IMR-90 (cell line): ENCODE measurements at regions not wholly inside any gene's neighbourhood (a gene's known extent, or its start where the extent isn't known, plus 50 kb on each side); places are given as distances from the start of the nearest gene placed in this dataset.

Experiments
- ATAC-seq: fragments of 200-7000 bp; cut with Tn5 transposase; 2 replicates; pipeline ENCODE4 v1.9.1; 2020; ENCODE audit warnings: low read depth, mild to moderate bottlenecking, moderate library complexity
- BruUV-seq: library from RNA; stranded (reverse); fragments of 400-500 nt; replicated peaks from 2 replicates; lab custom pipeline; 2021; lab: Mats Ljungman, UMichigan
- CTCF ChIA-PET: fragments of 300-600 bp; formaldehyde crosslinking; extraction: SDS; loops from one replicate; lab custom pipeline; 2021; ENCODE audit warnings: antibody characterized with exemption; lab: Yijun Ruan, JAX
- POLR2A ChIA-PET: fragments of 300-600 bp; sonication (Branson Sonifier 250); formaldehyde crosslinking; loops from one replicate; lab custom pipeline; 2022; ENCODE audit warnings: antibody characterized with exemption; ENCODE audit not compliant: unreplicated experiment; lab: Charles Lee
- DNase-seq: peaks from one replicate; pipeline ENCODE4 v3.0.0; 2013
- H2AFZ ChIP-seq: replicated peaks from 2 replicates; pipeline ENCODE3; 2013; ENCODE audit warnings: low read length, mild to moderate bottlenecking; ENCODE audit not compliant: poor library complexity
- H2AK5ac ChIP-seq: 2 replicates; pipeline ENCODE4 v1.6.1; 2013; ENCODE audit warnings: low read depth, low read length, inconsistent platforms
- H2AK9ac ChIP-seq: replicated peaks from 2 replicates; pipeline ENCODE3; 2013; ENCODE audit warnings: mild to moderate bottlenecking, low read depth, low read length, moderate library complexity; ENCODE audit not compliant: poor library complexity
- H2BK120ac ChIP-seq: 2 replicates; pipeline ENCODE4 v1.6.1; 2013; ENCODE audit warnings: low read depth, low read length, inconsistent platforms
- H2BK15ac ChIP-seq: 3 replicates; pipeline ENCODE4 v1.6.1; 2013; ENCODE audit warnings: low read depth, low read length, inconsistent platforms
- H2BK20ac ChIP-seq: 2 replicates; pipeline ENCODE4 v1.6.1; 2013; ENCODE audit warnings: low read depth, mild to moderate bottlenecking, inconsistent platforms, low read length, moderate library complexity
- H2BK5ac ChIP-seq: 2 replicates; pipeline ENCODE4 v1.6.1; 2013; ENCODE audit warnings: mild to moderate bottlenecking, low read depth, low read length, inconsistent platforms; ENCODE audit not compliant: poor library complexity, severe bottlenecking
- H3K14ac ChIP-seq: replicated peaks from 2 replicates; pipeline ENCODE4 v1.6.1; 2013; ENCODE audit warnings: low read depth, low read length, inconsistent platforms
- H3K18ac ChIP-seq: 2 replicates; pipeline ENCODE4 v1.6.1; 2013; ENCODE audit warnings: low read depth, low read length, control low read depth
- H3K23ac ChIP-seq: 2 replicates; pipeline ENCODE4 v1.6.1; 2013; ENCODE audit warnings: low read depth, low read length, inconsistent platforms
- H3K27ac ChIP-seq: 2 replicates; pipeline ENCODE4 v1.5.1; 2013; ENCODE audit warnings: mild to moderate bottlenecking, control low read depth, low read length; ENCODE audit not compliant: insufficient read depth
- H3K27me3 ChIP-seq: 2 replicates; pipeline ENCODE4 v1.6.1; 2013; ENCODE audit warnings: low read length; ENCODE audit not compliant: control insufficient read depth, insufficient read depth
- H3K36me3 ChIP-seq: 2 replicates; pipeline ENCODE4 v1.6.1; 2013; ENCODE audit warnings: low read length, mixed read lengths; ENCODE audit not compliant: control insufficient read depth, insufficient read depth
- H3K4ac ChIP-seq: 2 replicates; pipeline ENCODE4 v1.6.1; 2013; ENCODE audit warnings: low read depth, low read length, inconsistent platforms
- H3K4me1 ChIP-seq: 2 replicates; pipeline ENCODE4 v1.6.1; 2013; ENCODE audit warnings: low read length, mixed read lengths; ENCODE audit not compliant: control insufficient read depth, insufficient read depth
- H3K4me2 ChIP-seq: 2 replicates; pipeline ENCODE4 v1.6.1; 2013; ENCODE audit warnings: low read depth, mild to moderate bottlenecking, control low read depth, low read length, moderate library complexity
- H3K4me3 ChIP-seq: 2 replicates; pipeline ENCODE4 v1.5.1; 2013; ENCODE audit warnings: low read depth, mild to moderate bottlenecking, control low read depth, low read length, moderate library complexity; ENCODE audit not compliant: insufficient read depth
- H3K56ac ChIP-seq: 2 replicates; pipeline ENCODE4 v1.6.1; 2013; ENCODE audit warnings: low read length, inconsistent platforms; ENCODE audit not compliant: insufficient read depth; ENCODE audit errors: extremely low read depth
- H3K79me1 ChIP-seq, 2 experiments: 2 replicates each; pipeline ENCODE4 v1.6.1; 2013; ENCODE audit warnings: low read length in 2 of 2, inconsistent platforms in 1 of 2, low read depth in 1 of 2
- H3K9ac ChIP-seq: 2 replicates; pipeline ENCODE4 v1.6.1; 2013; ENCODE audit warnings: low read depth, low read length, control low read depth
- H3K9me1 ChIP-seq: 2 replicates; pipeline ENCODE4 v1.6.1; 2013; ENCODE audit warnings: low read length, inconsistent platforms; ENCODE audit not compliant: insufficient read depth
- H3K9me3 ChIP-seq: 2 replicates; pipeline ENCODE4 v1.6.1; 2013; ENCODE audit warnings: low read length; ENCODE audit not compliant: control insufficient read depth, insufficient read depth
- H4K20me1 ChIP-seq: 2 replicates; pipeline ENCODE4 v1.6.1; 2013; ENCODE audit warnings: low read length, inconsistent platforms; ENCODE audit not compliant: insufficient read depth
- H4K5ac ChIP-seq: 2 replicates; pipeline ENCODE4 v1.6.1; 2013; ENCODE audit warnings: mild to moderate bottlenecking, low read depth, low read length, control low read depth
- H4K8ac ChIP-seq, 2 experiments: 2 replicates each; pipeline ENCODE4 v1.6.1; 2013; ENCODE audit warnings: low read depth in 2 of 2, low read length in 2 of 2, control low read depth in 1 of 2, inconsistent platforms in 1 of 2
- H4K91ac ChIP-seq: 2 replicates; pipeline ENCODE4 v1.6.1; 2013; ENCODE audit warnings: low read depth, low read length, inconsistent platforms; ENCODE audit not compliant: insufficient read depth
- CEBPB ChIP-seq: IDR thresholded peaks from 2 replicates; pipeline ENCODE4 v1.6.1; 2012; ENCODE audit warnings: low read depth, low read length, improper control_type of control experiment
- CHD1 ChIP-seq: IDR thresholded peaks from 2 replicates; pipeline ENCODE4 v1.6.1; 2012; ENCODE audit warnings: low read depth, low read length, improper control_type of control experiment
- MAZ ChIP-seq: IDR thresholded peaks from 2 replicates; pipeline ENCODE4 v1.6.1; 2012; ENCODE audit warnings: low read depth, mild to moderate bottlenecking, low read length, improper control_type of control experiment, moderate library complexity, borderline replicate concordance
- POLR2A ChIP-seq: IDR thresholded peaks from 2 replicates; pipeline ENCODE4 v1.6.1; 2012; ENCODE audit warnings: mild to moderate bottlenecking, low read depth, low read length
- RFX5 ChIP-seq: IDR thresholded peaks from 2 replicates; pipeline ENCODE4 v1.8.0; 2012; ENCODE audit warnings: low read depth, mild to moderate bottlenecking, low read length, moderate library complexity
- SMC3 ChIP-seq: fragments of 150-350 bp; IDR thresholded peaks from 2 replicates; pipeline ENCODE4 v1.6.1; 2016; ENCODE audit warnings: low read depth, mild to moderate bottlenecking, antibody characterized with exemption, low read length, moderate library complexity
- WGBS, 2 experiments: methylation state at CpG; one replicate each; pipeline versions ENCODE4 v1.1.5 to v1.1.7; 2013; ENCODE audit warnings: missing lambda C conversion rate in 2 of 2; ENCODE audit not compliant: insufficient read length in 1 of 2; ENCODE audit errors: extremely low coverage in 2 of 2; 5-methylcytosine and 5-hydroxymethylcytosine counted together
- dilution Hi-C: fragments of 300-500 bp; cut with HindIII; formaldehyde crosslinking; loops from one replicate; pipeline ENCODE4 v1.14.3; 2018; ENCODE audit warnings: low sequenced_read_pairs; ENCODE audit not compliant: unreplicated experiment
- in situ Hi-C: fragments of 300-500 bp; cut with MboI; formaldehyde crosslinking; loops from 3 replicates; pipeline ENCODE4 v1.14.3; 2019; ENCODE audit warnings: low sequenced_read_pairs, inconsistent platforms, mixed read lengths
- intact Hi-C: fragments of 100-400 bp; cut with micrococcal nuclease; formaldehyde crosslinking; loops from 2 replicates; pipeline ENCODE4 v1.10.0; 2022
- TF ChIP-seq, protein P1 (sequence below): fragments of 150-350 bp; IDR thresholded peaks from 2 replicates; pipeline ENCODE4 v1.6.1; 2017; ENCODE audit warnings: mild to moderate bottlenecking, antibody characterized with exemption, low read length, low read depth

DNA sequence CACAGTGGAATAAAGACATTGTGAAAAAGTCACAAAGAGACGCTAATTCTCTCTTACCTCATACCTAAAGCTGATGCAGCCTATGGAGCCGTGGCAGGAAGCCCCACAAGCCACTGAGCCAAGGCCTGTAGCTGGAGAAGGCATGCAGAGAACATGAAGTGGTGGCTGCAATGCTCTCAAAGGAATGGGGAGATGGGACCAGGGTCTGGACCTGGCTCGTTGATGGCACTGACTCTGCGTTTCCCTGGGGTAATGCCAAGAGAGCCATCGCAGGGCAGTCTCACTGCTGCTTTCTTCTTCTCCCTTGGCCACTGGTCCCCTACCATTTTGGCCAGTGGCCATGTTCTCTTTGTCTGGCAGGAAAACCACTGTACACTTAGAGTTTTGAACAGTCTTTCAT is 329.9 kb upstream of the ZMIZ1 start:
- no peaks in the 10 kb centered on the region for H3K36me3 ChIP-seq
- H2BK20ac ChIP-seq: no peak overlapping the region
- ATAC-seq (no peak), DNase-seq (no peak)
- no peak overlapping the region for H3K27ac ChIP-seq
- no peak overlapping the region for H3K56ac ChIP-seq
- H4K8ac ChIP-seq: no peak overlapping the region
- H3K4me3 ChIP-seq: no peak overlapping the region
- H2AK5ac ChIP-seq: no peak overlapping the region
- H2BK120ac ChIP-seq: no peak overlapping the region
- in situ Hi-C loops: no loop called here
- H3K79me1 ChIP-seq: no peaks in the 10 kb centered on the region
- peaks cover 57% of the 10 kb centered on the region for H3K27me3 ChIP-seq
- no peak overlapping the region for H3K23ac ChIP-seq
- no peak overlapping the region for H4K5ac ChIP-seq
- no peak overlapping the region for H4K91ac ChIP-seq
- no peak overlapping the region for H3K4ac ChIP-seq
- H3K14ac ChIP-seq: no peak overlapping the region
- TF ChIP-seq SMC3 (no peak), MAZ (no peak), RFX5 (no peak), CEBPB (no peak), CHD1 (no peak), POLR2A (no peak)
- TF ChIP-seq, protein P1, sequence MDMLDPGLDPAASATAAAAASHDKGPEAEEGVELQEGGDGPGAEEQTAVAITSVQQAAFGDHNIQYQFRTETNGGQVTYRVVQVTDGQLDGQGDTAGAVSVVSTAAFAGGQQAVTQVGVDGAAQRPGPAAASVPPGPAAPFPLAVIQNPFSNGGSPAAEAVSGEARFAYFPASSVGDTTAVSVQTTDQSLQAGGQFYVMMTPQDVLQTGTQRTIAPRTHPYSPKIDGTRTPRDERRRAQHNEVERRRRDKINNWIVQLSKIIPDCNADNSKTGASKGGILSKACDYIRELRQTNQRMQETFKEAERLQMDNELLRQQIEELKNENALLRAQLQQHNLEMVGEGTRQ: no peak
- ChIA-PET POLR2A (no interaction called here), CTCF (no interaction called here)
- no peak overlapping the region for H3K9ac ChIP-seq
- no peak overlapping the region for H3K18ac ChIP-seq
- WGBS, 2 experiments: no CpG with 5 or more reads among the region's 5 CpGs
- no TSS peak for BruUV-seq
- H2BK5ac ChIP-seq: no peak overlapping the region
- no peak overlapping the region for H2BK15ac ChIP-seq
- intact Hi-C loops: no loop called here
- no peak overlapping the region for H2AK9ac ChIP-seq
- H3K9me3 ChIP-seq: 0 out of 2 replicates have a peak, but pooled peaks cover 2% of the 10 kb centered on the region
- H3K9me1 ChIP-seq: no peaks in the 10 kb centered on the region
- H3K4me1 ChIP-seq: no peaks in the 10 kb centered on the region; the same call in 1 of the 2 replicates
- H3K4me2 ChIP-seq: no peak overlapping the region
- dilution Hi-C loops: no loop called here
- H4K20me1 ChIP-seq: peaks cover 3% of the 10 kb centered on the region; the same call in 1 of the 2 replicates
- no peak overlapping the region for H2AFZ ChIP-seq
